NB4 (cell line): ENCODE measurements at regions not wholly inside any gene's neighbourhood (a gene's known extent, or its start where the extent isn't known, plus 50 kb on each side); places are given as distances from the start of the nearest gene placed in this dataset.

Experiments used
- CTCF ChIP-seq: IDR thresholded peaks from one replicate; pipeline ENCODE4 v1.5.1; 2012; ENCODE audit warnings: low read depth, low read length
- POLR2A ChIP-seq: IDR thresholded peaks from 2 replicates; pipeline ENCODE4 v1.6.1; 2011; ENCODE audit warnings: mild to moderate bottlenecking; ENCODE audit not compliant: insufficient read length; ENCODE audit errors: extremely low read depth

GRCh38 chr2:239904496-239904895 is 120.6 kb downstream of the NDUFA10 start:
- no peak for TF ChIP-seq CTCF
- TF ChIP-seq POLR2A, result no peak
